TTC549 (cell line): ENCODE measurements at regions not wholly inside any gene's neighbourhood (a gene's known extent, or its start where the extent isn't known, plus 50 kb on each side); places are given as distances from the start of the nearest gene placed in this dataset.

Source experiments
- FAIRE-seq: peaks from 2 replicates; lab custom pipeline; 2012; peaks lifted over from hg19 to GRCh38; lab: Jason Lieb, UNC

GRCh38 chr2:103959174-103960128 lies 894.5 kb upstream of the POU3F3 start:
- FAIRE-seq, result no peak

GRCh38 chr2:103960129-103960513 lies 893.8 kb upstream of the POU3F3 start:
- FAIRE-seq, result no peak

- no peak for FAIRE-seq
Observed at GRCh38 chr2:103960951-103961350, 893.0 kb upstream of the POU3F3 start.

GRCh38 chr2:103961862-103962261 lies 892.1 kb upstream of the POU3F3 start:
- FAIRE-seq, result no peak

- FAIRE-seq, result no peak
Observed at GRCh38 chr2:103962670-103963069, 891.2 kb upstream of the POU3F3 start.

GRCh38 chr2:103963146-103963725 lies 890.7 kb upstream of the POU3F3 start:
- FAIRE-seq, result no peak

- no peak for FAIRE-seq
Observed at GRCh38 chr2:103977241-103977640, 876.7 kb upstream of the POU3F3 start.

GRCh38 chr2:103977668-103978067 lies 876.2 kb upstream of the POU3F3 start:
- no peak for FAIRE-seq

GRCh38 chr2:103980401-103980800 lies 873.5 kb upstream of the POU3F3 start:
- no peak for FAIRE-seq

GRCh38 chr2:103982691-103983090 lies 871.2 kb upstream of the POU3F3 start:
- no peak for FAIRE-seq

- FAIRE-seq, result no peak
Observed at GRCh38 chr2:103986001-103986400, 867.9 kb upstream of the POU3F3 start.

GRCh38 chr2:103991591-103991990 lies 862.3 kb upstream of the POU3F3 start:
- no peak for FAIRE-seq

GRCh38 chr2:104004821-104005220 lies 849.1 kb upstream of the POU3F3 start:
- FAIRE-seq, result no peak

GRCh38 chr2:104016801-104017200 lies 837.1 kb upstream of the POU3F3 start:
- no peak for FAIRE-seq

- no peak for FAIRE-seq
Observed at GRCh38 chr2:104023306-104023705, 830.6 kb upstream of the POU3F3 start.

- FAIRE-seq, result no peak
Observed at GRCh38 chr2:104023765-104024164, 830.1 kb upstream of the POU3F3 start.

- FAIRE-seq, result no peak
Observed at GRCh38 chr2:104025295-104025694, 828.6 kb upstream of the POU3F3 start.

- FAIRE-seq, result no peak
Observed at GRCh38 chr2:104026725-104027124, 827.2 kb upstream of the POU3F3 start.

- no peak for FAIRE-seq
Observed at GRCh38 chr2:104027321-104027720, 826.6 kb upstream of the POU3F3 start.

- no peak for FAIRE-seq
Observed at GRCh38 chr2:104028061-104028460, 825.9 kb upstream of the POU3F3 start.

- FAIRE-seq, result no peak
Observed at GRCh38 chr2:104033399-104033798, 820.5 kb upstream of the POU3F3 start.

GRCh38 chr2:104040771-104041170 lies 813.1 kb upstream of the POU3F3 start:
- FAIRE-seq, result no peak

GRCh38 chr2:104041351-104041750 lies 812.6 kb upstream of the POU3F3 start:
- FAIRE-seq, result no peak

- no peak for FAIRE-seq
Observed at GRCh38 chr2:104043864-104044263, 810.1 kb upstream of the POU3F3 start.
